ENCODE measurements at regions not wholly inside any gene's neighbourhood (a gene's known extent, or its start where the extent isn't known, plus 50 kb on each side); places are given as distances from the start of the nearest gene placed in this dataset.
"Not testable (repeated sequence)": the region's sequence is repeated elsewhere in the genome, so short reads cannot be mapped to it uniquely, and the experiment has no call there.

DNA sequence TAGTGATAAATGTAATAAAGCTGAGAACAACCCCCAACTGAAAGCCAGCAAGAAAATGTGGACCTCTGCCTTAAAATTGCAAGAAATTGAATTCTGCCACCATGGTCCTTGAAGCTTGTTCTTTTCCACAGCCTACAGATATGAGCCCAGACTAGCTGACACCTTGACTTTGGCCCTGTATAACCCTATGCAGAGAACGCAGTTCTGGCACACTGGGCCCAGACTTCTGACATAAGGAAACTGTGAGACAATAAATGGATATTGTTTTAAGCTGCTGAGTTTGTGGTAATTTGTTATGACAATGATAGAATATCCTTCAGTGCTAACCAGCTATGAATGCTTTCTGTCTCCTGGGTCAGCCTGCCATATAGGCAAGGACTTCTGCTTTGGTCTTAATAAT lies 315.6 kb upstream of the RIOK2 start:
- intact Hi-C loops (cut with DNase I; ENCODE audit: low total_unique reads): no loop called here
- H3K27me3 ChIP-seq: no peaks in the 10 kb centered on the region
- H3K36me3 ChIP-seq: no peaks in the 10 kb centered on the region
- no peak overlapping the region for H3K4me3 ChIP-seq
- H3K27ac ChIP-seq: no peak overlapping the region
- no peak for DNase-seq
- H3K4me1 ChIP-seq: no peaks in the 10 kb centered on the region
- TF ChIP-seq POLR2A (IDR thresholded peaks at IDR 0.05): no peak
- TF ChIP-seq, protein P1, sequence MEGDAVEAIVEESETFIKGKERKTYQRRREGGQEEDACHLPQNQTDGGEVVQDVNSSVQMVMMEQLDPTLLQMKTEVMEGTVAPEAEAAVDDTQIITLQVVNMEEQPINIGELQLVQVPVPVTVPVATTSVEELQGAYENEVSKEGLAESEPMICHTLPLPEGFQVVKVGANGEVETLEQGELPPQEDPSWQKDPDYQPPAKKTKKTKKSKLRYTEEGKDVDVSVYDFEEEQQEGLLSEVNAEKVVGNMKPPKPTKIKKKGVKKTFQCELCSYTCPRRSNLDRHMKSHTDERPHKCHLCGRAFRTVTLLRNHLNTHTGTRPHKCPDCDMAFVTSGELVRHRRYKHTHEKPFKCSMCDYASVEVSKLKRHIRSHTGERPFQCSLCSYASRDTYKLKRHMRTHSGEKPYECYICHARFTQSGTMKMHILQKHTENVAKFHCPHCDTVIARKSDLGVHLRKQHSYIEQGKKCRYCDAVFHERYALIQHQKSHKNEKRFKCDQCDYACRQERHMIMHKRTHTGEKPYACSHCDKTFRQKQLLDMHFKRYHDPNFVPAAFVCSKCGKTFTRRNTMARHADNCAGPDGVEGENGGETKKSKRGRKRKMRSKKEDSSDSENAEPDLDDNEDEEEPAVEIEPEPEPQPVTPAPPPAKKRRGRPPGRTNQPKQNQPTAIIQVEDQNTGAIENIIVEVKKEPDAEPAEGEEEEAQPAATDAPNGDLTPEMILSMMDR (IDR thresholded peaks at IDR 0.05): no peak
- no peaks in the 10 kb centered on the region for H3K9me3 ChIP-seq

DNA sequence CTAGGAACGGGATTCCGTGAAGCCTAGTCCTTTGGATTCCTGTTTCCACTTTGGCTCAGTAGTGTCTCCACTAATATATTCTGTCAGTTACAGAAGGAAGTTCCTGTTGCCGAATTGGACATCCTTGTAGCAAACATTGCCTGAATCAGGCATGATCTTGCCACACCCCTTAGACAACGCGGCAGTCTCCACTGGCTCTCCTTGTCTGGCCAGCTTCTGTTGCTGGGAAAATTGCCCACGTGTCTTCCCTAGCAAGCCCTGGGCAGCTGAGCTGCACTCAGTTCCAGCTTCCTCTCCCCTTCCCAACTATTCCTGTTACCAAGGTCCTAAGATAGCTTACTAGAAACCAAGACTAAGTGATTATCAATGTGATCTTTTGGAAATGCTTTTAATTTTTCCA lies 316.6 kb upstream of the RIOK2 start:
- no peaks in the 10 kb centered on the region for H3K4me1 ChIP-seq
- H3K4me3 ChIP-seq: no peak overlapping the region
- H3K36me3 ChIP-seq: no peaks in the 10 kb centered on the region
- TF ChIP-seq POLR2A (IDR thresholded peaks at IDR 0.05): no peak
- TF ChIP-seq, protein P1 (IDR thresholded peaks at IDR 0.05): no peak
- no peaks in the 10 kb centered on the region for H3K27me3 ChIP-seq
- peak in 1 of 2 donors; percentile 24 for DNase-seq
- intact Hi-C loops (cut with DNase I; ENCODE audit: low total_unique reads): no loop called here
- H3K9me3 ChIP-seq: no peaks in the 10 kb centered on the region
- no peak overlapping the region for H3K27ac ChIP-seq

DNA sequence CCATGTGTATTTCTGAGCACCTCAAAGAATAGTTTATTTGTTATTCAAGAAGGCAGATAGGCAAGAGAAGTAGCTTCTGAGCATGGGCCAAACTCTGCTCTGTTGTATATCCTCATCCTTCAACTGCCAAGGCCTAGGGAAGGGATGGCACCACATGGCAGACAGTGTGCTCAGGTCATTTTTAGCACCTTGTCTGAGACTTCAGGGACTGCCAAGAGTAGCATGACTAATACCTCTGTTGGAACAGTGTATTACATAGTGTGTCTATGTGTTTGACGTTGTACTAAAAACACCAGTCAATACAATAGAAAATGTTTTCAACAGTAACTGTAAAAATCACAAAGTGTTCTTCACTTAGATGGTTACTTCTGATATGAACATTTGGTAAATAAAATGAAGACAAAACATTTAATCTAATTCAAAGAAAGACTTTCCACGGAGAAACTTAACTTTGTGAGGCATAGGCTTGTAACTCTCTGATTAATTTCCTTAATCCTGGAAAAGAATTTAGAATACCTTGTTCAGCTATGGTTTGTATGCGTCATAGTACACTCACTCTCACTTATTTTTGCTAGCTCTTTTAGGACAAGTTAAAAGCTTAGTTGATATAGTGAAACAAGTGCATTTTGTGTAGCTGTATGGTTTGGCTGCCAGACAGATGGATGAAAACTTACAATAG lies 318.4 kb upstream of the RIOK2 start:
- no peak for DNase-seq
- no peak for TF ChIP-seq POLR2A (IDR thresholded peaks at IDR 0.05)
- TF ChIP-seq, protein P1 (IDR thresholded peaks at IDR 0.05): no peak
- H3K4me1 ChIP-seq: no peaks in the 10 kb centered on the region
- H3K36me3 ChIP-seq: no peaks in the 10 kb centered on the region
- H3K4me3 ChIP-seq: no peak overlapping the region
- no peaks in the 10 kb centered on the region for H3K27me3 ChIP-seq
- no peak overlapping the region for H3K27ac ChIP-seq
- H3K9me3 ChIP-seq: no peaks in the 10 kb centered on the region
- intact Hi-C loops (cut with DNase I; ENCODE audit: low total_unique reads): no loop called here

DNA sequence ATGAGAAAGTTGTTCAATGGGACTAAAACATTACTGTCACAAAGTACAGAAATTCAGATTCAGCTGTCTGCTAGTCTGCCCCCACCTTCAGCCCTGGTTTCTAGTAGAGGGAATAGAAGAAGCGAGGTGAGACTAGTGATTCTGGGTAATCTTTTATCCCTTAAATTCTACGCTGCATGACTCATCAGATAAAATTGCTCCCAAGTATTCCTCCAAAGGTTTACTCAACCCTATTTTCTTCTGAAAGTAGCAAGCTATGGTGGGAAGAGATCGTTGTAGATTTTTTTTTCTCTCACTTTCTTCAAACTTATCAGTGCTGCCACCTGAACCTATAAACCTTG lies 318.9 kb upstream of the RIOK2 start:
- Histone ChIP-seq H3K4me1 (no peaks in the 10 kb centered on the region), H3K4me3 (no peak overlapping the region), H3K27me3 (no peaks in the 10 kb centered on the region), H3K36me3 (no peaks in the 10 kb centered on the region), H3K9me3 (no peaks in the 10 kb centered on the region), H3K27ac (no peak overlapping the region)
- DNase-seq: no peak
- intact Hi-C loops (cut with DNase I; ENCODE audit: low total_unique reads): no loop called here
- no peak for TF ChIP-seq POLR2A (IDR thresholded peaks at IDR 0.05)
- TF ChIP-seq, protein P1 (IDR thresholded peaks at IDR 0.05): no peak

DNA sequence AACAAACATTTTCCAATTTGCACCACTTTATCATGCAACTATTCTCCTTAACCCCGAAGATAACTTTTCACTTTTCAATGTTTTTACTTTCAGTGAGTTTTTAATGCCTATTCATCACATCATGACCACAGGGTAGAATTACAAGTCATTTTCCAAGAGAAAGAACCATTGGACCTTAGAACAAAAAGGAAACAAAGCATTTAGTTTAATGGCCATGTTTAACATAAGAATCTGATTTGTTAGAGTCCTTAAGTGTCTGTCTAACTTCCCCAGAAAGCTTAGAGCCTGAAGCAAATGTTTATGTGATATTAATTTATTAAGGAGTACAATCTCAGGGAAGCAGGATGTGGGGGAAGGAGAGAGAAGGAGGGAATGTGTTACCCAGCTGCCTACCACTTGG lies 325.8 kb upstream of the RIOK2 start:
- Histone ChIP-seq H3K27me3 (no peaks in the 10 kb centered on the region), H3K4me1 (no peaks in the 10 kb centered on the region), H3K4me3 (no peak overlapping the region), H3K27ac (no peak overlapping the region), H3K9me3 (no peaks in the 10 kb centered on the region), H3K36me3 (no peaks in the 10 kb centered on the region)
- intact Hi-C loops (cut with DNase I; ENCODE audit: low total_unique reads): no loop called here
- TF ChIP-seq, protein P1 (IDR thresholded peaks at IDR 0.05): no peak
- TF ChIP-seq POLR2A (IDR thresholded peaks at IDR 0.05): no peak
- no peak for DNase-seq

DNA sequence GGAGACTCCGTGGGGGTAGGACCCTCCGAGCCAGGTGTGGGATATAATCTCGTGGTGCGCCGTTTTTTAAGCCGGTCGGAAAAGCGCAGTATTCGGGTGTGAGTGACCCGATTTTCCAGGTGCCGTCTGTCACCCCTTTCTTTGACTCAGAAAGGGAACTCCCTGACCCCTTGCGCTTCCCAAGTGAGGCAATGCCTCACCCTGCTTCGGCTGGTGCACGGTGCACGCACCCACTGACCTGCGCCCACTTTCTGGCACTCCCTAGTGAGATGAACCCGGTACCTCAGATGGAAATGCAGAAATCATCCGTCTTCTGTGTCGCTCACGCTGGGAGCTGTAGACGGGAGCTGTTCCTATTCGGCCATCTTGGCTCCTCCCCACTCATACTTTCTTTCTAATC lies 336.5 kb upstream of the RIOK2 start:
- H3K27ac ChIP-seq; H3K36me3 ChIP-seq; H3K27me3 ChIP-seq; DNase-seq; H3K4me3 ChIP-seq; H3K9me3 ChIP-seq; H3K4me1 ChIP-seq; intact Hi-C loops (cut with DNase I; ENCODE audit: low total_unique reads): not testable (repeated sequence)

DNA sequence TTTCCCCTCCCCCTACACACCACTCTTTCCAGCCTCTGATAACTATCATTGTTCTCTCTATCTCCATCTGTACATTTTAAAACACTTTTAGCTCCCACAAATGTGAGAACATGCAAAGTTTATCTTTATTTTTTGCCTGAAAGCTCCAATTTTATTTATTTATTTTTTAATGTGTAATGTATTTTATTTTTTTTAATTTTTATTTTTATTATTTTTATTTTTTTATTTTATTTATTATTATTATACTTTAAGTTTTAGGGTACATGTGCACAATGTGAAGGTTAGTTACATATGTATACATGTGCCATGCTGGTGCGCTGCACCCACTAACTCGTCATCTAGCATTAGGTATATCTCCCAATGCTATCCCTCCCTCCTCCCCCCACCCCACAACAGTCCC lies 340.3 kb upstream of the RIOK2 start:
- intact Hi-C loops (cut with DNase I; ENCODE audit: low total_unique reads); H3K4me1 ChIP-seq; DNase-seq; H3K4me3 ChIP-seq; H3K27ac ChIP-seq; H3K27me3 ChIP-seq; H3K9me3 ChIP-seq; H3K36me3 ChIP-seq: not testable (repeated sequence)

Measured in uterus (tissue), 3 donors.